Osteoblast (primary cell): ENCODE measurements at regions not wholly inside any gene's neighbourhood (a gene's known extent, or its start where the extent isn't known, plus 50 kb on each side); places are given as distances from the start of the nearest gene placed in this dataset.

Experiments used
- DNase-seq: peaks from one replicate; pipeline ENCODE4 v3.0.0; 2011; ENCODE audit warnings: low spot score, mixed read lengths; ENCODE audit not compliant: insufficient read length; ENCODE audit errors: missing footprints
- H2AFZ ChIP-seq: 2 replicates; pipeline ENCODE4 v1.6.0; 2011; ENCODE audit warnings: mild to moderate bottlenecking, low read length
- H3K27ac ChIP-seq: 2 replicates; pipeline ENCODE4 v1.5.1; 2011; ENCODE audit warnings: mild to moderate bottlenecking, low read depth, low read length, moderate library complexity
- H3K27me3 ChIP-seq: 2 replicates; pipeline ENCODE4 v1.6.0; 2012; ENCODE audit warnings: mild to moderate bottlenecking, control low read depth, inconsistent platforms, low read length, moderate library complexity; ENCODE audit not compliant: insufficient read depth
- H3K36me3 ChIP-seq: 2 replicates; pipeline ENCODE4 v1.5.1; 2011; ENCODE audit warnings: mild to moderate bottlenecking, low read length, control low read depth, moderate library complexity; ENCODE audit not compliant: insufficient read depth
- H3K4me1 ChIP-seq: 2 replicates; pipeline ENCODE4 v1.5.1; 2011; ENCODE audit warnings: mild to moderate bottlenecking, low read length, control low read depth, moderate library complexity; ENCODE audit not compliant: insufficient read depth
- H3K4me2 ChIP-seq: 2 replicates; pipeline ENCODE4 v1.6.0; 2011; ENCODE audit warnings: mild to moderate bottlenecking, low read length; ENCODE audit not compliant: insufficient read depth
- H3K4me3 ChIP-seq: fragments of 200-600 bp; sonication (generic); 3 replicates; pipeline ENCODE4 v1.5.1; 2012; ENCODE audit warnings: mild to moderate bottlenecking, low read length, inconsistent platforms; ENCODE audit not compliant: insufficient read depth
- H3K79me2 ChIP-seq: 2 replicates; pipeline ENCODE4 v1.6.0; 2012; ENCODE audit warnings: mild to moderate bottlenecking, low read length, control low read depth, inconsistent platforms; ENCODE audit not compliant: insufficient read depth
- H3K9me3 ChIP-seq: 2 replicates; pipeline ENCODE4 v1.5.1; 2011; ENCODE audit warnings: low read depth, low read length, control low read depth
- H4K20me1 ChIP-seq: 2 replicates; pipeline ENCODE4 v1.6.0; 2012; ENCODE audit warnings: mild to moderate bottlenecking, low read length, control low read depth; ENCODE audit not compliant: insufficient read depth
- TF ChIP-seq, protein P1 (sequence below): IDR thresholded peaks from 2 replicates; pipeline ENCODE4 v1.5.1; 2011; ENCODE audit warnings: mild to moderate bottlenecking, low read depth, low read length, moderate library complexity; ENCODE audit errors: extremely low read depth

GRCh38 chr20:4427940-4428586 lies 179.0 kb upstream of the ADRA1D start:
- no peak for DNase-seq
- H3K4me3 ChIP-seq, result no peak overlapping the region
- H3K27ac ChIP-seq, result no peak overlapping the region
- no peaks in the 10 kb centered on the region for H3K27me3 ChIP-seq
- TF ChIP-seq, protein P1, sequence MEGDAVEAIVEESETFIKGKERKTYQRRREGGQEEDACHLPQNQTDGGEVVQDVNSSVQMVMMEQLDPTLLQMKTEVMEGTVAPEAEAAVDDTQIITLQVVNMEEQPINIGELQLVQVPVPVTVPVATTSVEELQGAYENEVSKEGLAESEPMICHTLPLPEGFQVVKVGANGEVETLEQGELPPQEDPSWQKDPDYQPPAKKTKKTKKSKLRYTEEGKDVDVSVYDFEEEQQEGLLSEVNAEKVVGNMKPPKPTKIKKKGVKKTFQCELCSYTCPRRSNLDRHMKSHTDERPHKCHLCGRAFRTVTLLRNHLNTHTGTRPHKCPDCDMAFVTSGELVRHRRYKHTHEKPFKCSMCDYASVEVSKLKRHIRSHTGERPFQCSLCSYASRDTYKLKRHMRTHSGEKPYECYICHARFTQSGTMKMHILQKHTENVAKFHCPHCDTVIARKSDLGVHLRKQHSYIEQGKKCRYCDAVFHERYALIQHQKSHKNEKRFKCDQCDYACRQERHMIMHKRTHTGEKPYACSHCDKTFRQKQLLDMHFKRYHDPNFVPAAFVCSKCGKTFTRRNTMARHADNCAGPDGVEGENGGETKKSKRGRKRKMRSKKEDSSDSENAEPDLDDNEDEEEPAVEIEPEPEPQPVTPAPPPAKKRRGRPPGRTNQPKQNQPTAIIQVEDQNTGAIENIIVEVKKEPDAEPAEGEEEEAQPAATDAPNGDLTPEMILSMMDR, result no peak
- H4K20me1 ChIP-seq, result no peaks in the 10 kb centered on the region
- no peaks in the 10 kb centered on the region for H3K36me3 ChIP-seq
- H3K4me2 ChIP-seq, result no peak overlapping the region
- no peaks in the 10 kb centered on the region for H3K9me3 ChIP-seq
- no peaks in the 10 kb centered on the region for H3K4me1 ChIP-seq
- H2AFZ ChIP-seq, result peak overlapping the region; percentile 20
- no peaks in the 10 kb centered on the region for H3K79me2 ChIP-seq

DNA sequence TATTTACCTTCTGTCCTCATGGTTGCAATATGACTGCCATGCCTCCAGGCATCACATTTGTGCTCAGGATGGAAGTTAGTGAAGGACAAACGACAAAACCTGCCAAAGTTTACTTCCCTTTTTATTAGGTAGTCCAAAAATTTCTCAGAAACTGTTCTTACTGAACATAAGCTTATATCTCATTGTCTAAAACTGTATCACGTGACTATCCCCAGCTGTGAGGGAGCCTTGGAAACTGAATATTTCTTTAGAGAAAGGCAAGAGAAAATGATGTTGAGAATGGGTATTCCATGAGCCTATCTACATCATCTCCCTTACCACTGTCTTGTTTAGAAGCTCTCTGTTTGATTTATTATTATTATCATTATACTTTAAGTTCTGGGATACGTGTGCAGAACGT lies 169.1 kb upstream of the ADRA1D start:
- H3K4me3 ChIP-seq, result no peak overlapping the region
- no peaks in the 10 kb centered on the region for H3K4me1 ChIP-seq
- no peak overlapping the region for H3K4me2 ChIP-seq
- H3K36me3 ChIP-seq, result no peaks in the 10 kb centered on the region
- no peak overlapping the region for H2AFZ ChIP-seq
- no peak overlapping the region for H3K27ac ChIP-seq
- DNase-seq, result no peak
- no peaks in the 10 kb centered on the region for H3K79me2 ChIP-seq
- H4K20me1 ChIP-seq, result no peaks in the 10 kb centered on the region
- no peaks in the 10 kb centered on the region for H3K27me3 ChIP-seq
- H3K9me3 ChIP-seq, result no peaks in the 10 kb centered on the region
- TF ChIP-seq, protein P1, result no peak

DNA sequence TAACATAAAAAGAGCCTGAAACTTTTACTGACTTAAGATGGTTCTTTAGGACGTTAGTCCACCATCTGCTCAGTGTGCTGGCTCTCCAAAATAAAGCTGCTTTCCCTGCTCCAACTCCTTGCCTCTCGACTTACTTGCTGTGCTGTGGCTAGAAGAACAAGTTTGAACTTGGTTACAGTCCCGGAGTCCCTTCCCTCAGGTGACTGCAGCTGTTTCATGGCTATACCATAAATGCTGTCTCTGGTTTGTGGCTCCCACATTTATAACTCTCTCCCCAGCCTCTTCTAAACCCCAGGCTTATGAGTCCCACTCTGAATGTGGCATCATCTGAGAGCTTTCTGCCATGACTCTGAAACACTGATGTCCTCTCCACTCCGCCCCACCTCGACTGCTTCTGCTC lies 166.2 kb upstream of the ADRA1D start:
- Histone ChIP-seq H3K36me3 (no peaks in the 10 kb centered on the region), H4K20me1 (no peaks in the 10 kb centered on the region), H3K4me3 (no peak overlapping the region), H3K79me2 (no peaks in the 10 kb centered on the region), H2AFZ (no peak overlapping the region), H3K27ac (no peak overlapping the region), H3K4me2 (no peak overlapping the region), H3K27me3 (no peaks in the 10 kb centered on the region), H3K9me3 (no peaks in the 10 kb centered on the region), H3K4me1 (no peaks in the 10 kb centered on the region)
- DNase-seq, result no peak
- TF ChIP-seq, protein P1, result no peak

GRCh38 chr20:4413314-4414049 lies 164.4 kb upstream of the ADRA1D start:
- Histone ChIP-seq H3K9me3 (no peaks in the 10 kb centered on the region), H3K36me3 (no peaks in the 10 kb centered on the region), H3K79me2 (no peaks in the 10 kb centered on the region), H3K27ac (no peak overlapping the region), H3K4me2 (no peak overlapping the region), H3K4me3 (no peak overlapping the region), H3K4me1 (no peaks in the 10 kb centered on the region), H2AFZ (no peak overlapping the region), H4K20me1 (no peaks in the 10 kb centered on the region), H3K27me3 (no peaks in the 10 kb centered on the region)
- DNase-seq, result no peak
- TF ChIP-seq, protein P1, result no peak
